WTC11 (cell line): ENCODE measurements at regions not wholly inside any gene's neighbourhood (a gene's known extent, or its start where the extent isn't known, plus 50 kb on each side); places are given as distances from the start of the nearest gene placed in this dataset.

Experiments
- ATAC-seq: fragments of 200-7000 bp; cut with Tn5 transposase; 2 replicates; pipeline ENCODE4 v1.10.0; 2021; ENCODE audit warnings: mild to moderate bottlenecking, moderate library complexity
- CTCF ChIA-PET: fragments of 300-600 bp; sonication (Branson Sonifier 250); formaldehyde crosslinking; loops from one replicate; lab custom pipeline; 2021; ENCODE audit warnings: antibody characterized with exemption; lab: Charles Lee
- POLR2A ChIA-PET: fragments of 350-600 bp; sonication (Branson Sonifier 250); formaldehyde crosslinking; loops from one replicate; lab custom pipeline; 2021; ENCODE audit warnings: antibody characterized with exemption; lab: Charles Lee
- DNase-seq: peaks from one replicate; pipeline ENCODE4 v3.0.0; 2021; ENCODE audit warnings: low spot score
- H3K27ac Mint-ChIP-seq: 2 replicates; pipeline ENCODE4 v1.8.0; 2021; ENCODE audit warnings: mixed read lengths
- H3K27me3 Mint-ChIP-seq: 2 replicates; pipeline ENCODE4 v1.8.0; 2021; ENCODE audit warnings: low read depth, mild to moderate bottlenecking, moderate library complexity, mixed read lengths
- H3K36me3 Mint-ChIP-seq: 2 replicates; pipeline ENCODE4 v1.8.0; 2021; ENCODE audit warnings: mixed read lengths
- H3K4me1 Mint-ChIP-seq: 2 replicates; pipeline ENCODE4 v1.8.0; 2022; ENCODE audit warnings: mixed read lengths
- H3K4me3 Mint-ChIP-seq: 2 replicates; pipeline ENCODE4 v1.8.0; 2021; ENCODE audit warnings: mild to moderate bottlenecking, moderate library complexity, mixed read lengths
- H3K9me3 Mint-ChIP-seq: 2 replicates; pipeline ENCODE4 v1.8.0; 2021; ENCODE audit warnings: mixed read lengths
- ESRRA ChIP-seq: sonication (generic); formaldehyde crosslinking; IDR thresholded peaks from 2 replicates; pipeline ENCODE4 v1.8.1; 2022; ENCODE audit warnings: mild to moderate bottlenecking, missing genetic modification reagents, borderline replicate concordance
- FOXK1 ChIP-seq: sonication (generic); formaldehyde crosslinking; IDR thresholded peaks from 2 replicates; pipeline ENCODE4 v1.8.0; 2022; ENCODE audit warnings: mild to moderate bottlenecking, moderate library complexity, missing genetic modification reagents
- JAZF1 ChIP-seq: fragments of 250-450 bp; sonication (Bioruptor Pico); IDR thresholded peaks from 2 replicates; pipeline ENCODE4 v1.9.0; 2021; ENCODE audit warnings: moderate library complexity, mild to moderate bottlenecking, inconsistent platforms
- JUN ChIP-seq: sonication (generic); formaldehyde crosslinking; IDR thresholded peaks from 2 replicates; pipeline ENCODE4 v1.8.0; 2023; ENCODE audit warnings: mild to moderate bottlenecking, missing genetic modification reagents
- MXD4 ChIP-seq: fragments of 250-450 bp; sonication (Bioruptor Pico); IDR thresholded peaks from 2 replicates; pipeline ENCODE4 v1.8.0; 2021; ENCODE audit warnings: mild to moderate bottlenecking, moderate library complexity, borderline replicate concordance
- NR1H2 ChIP-seq: sonication (generic); formaldehyde crosslinking; IDR thresholded peaks from 2 replicates; pipeline ENCODE4 v1.9.0; 2021; ENCODE audit warnings: mild to moderate bottlenecking, moderate library complexity, missing genetic modification reagents
- TP53 ChIP-seq: sonication (generic); formaldehyde crosslinking; IDR thresholded peaks from 2 replicates; pipeline ENCODE4 v1.8.1; 2023; ENCODE audit warnings: mild to moderate bottlenecking, missing genetic modification reagents
- ZBTB21 ChIP-seq: sonication (generic); formaldehyde crosslinking; IDR thresholded peaks from 2 replicates; pipeline ENCODE4 v1.8.1; 2023; ENCODE audit warnings: mild to moderate bottlenecking, missing genetic modification reagents, borderline replicate concordance
- ZNF121 ChIP-seq: sonication (generic); formaldehyde crosslinking; IDR thresholded peaks from 2 replicates; pipeline ENCODE4 v1.8.0; 2023; ENCODE audit warnings: missing genetic modification reagents
- ZNF219 ChIP-seq: sonication (generic); formaldehyde crosslinking; IDR thresholded peaks from 2 replicates; pipeline ENCODE4 v1.8.0; 2023; ENCODE audit warnings: missing genetic modification reagents, mild to moderate bottlenecking, borderline replicate concordance
- TF ChIP-seq, protein P1 (sequence below): sonication (generic); formaldehyde crosslinking; IDR thresholded peaks from 2 replicates; pipeline ENCODE4 v1.8.0; 2022; ENCODE audit warnings: mild to moderate bottlenecking, missing genetic modification reagents
- TF ChIP-seq, protein P2 (sequence below): fragments of 250-450 bp; sonication (Bioruptor Pico); IDR thresholded peaks from 2 replicates; pipeline ENCODE4 v1.9.0; 2021; ENCODE audit warnings: mild to moderate bottlenecking, borderline replicate concordance
- TF ChIP-seq, protein P3 (sequence below): fragments of 250-450 bp; sonication (Bioruptor Pico); IDR thresholded peaks from 2 replicates; pipeline ENCODE4 v1.9.0; 2021; ENCODE audit warnings: mild to moderate bottlenecking
- TF ChIP-seq, protein P4 (sequence below): sonication (generic); formaldehyde crosslinking; IDR thresholded peaks from 2 replicates; pipeline ENCODE4 v1.8.1; 2022; ENCODE audit warnings: mild to moderate bottlenecking, moderate library complexity, missing genetic modification reagents
- TF ChIP-seq, protein P5 (sequence below): sonication (generic); formaldehyde crosslinking; IDR thresholded peaks from 2 replicates; pipeline ENCODE4 v1.8.1; 2023; ENCODE audit warnings: mild to moderate bottlenecking, missing genetic modification reagents, moderate library complexity
- TF ChIP-seq, protein P6 (sequence below): sonication (generic); formaldehyde crosslinking; conservative IDR thresholded peaks from 2 replicates; pipeline ENCODE4 v1.8.1; 2023; ENCODE audit warnings: mild to moderate bottlenecking, low read depth, missing genetic modification reagents, moderate library complexity

DNA sequence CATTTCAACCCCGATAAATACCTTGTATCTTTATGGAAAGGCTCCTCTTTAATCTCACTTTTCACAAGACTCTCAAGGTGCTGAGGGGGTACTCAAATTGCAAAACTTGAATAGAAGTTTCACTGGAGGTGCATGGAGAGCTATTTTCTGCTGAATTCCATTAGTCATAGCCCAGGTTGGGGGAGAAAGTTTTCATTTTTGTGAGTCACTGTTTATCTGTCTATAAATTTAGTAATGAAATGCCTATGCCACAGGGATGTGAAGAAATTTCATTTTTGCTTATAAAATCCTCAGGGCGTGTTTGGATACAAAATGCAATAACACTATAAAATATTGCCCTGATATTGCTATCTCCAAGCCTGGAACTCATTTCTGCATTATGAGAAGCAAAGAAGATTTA is 346.3 kb downstream of the LRATD1 start (continued):
- TF ChIP-seq, protein P1, sequence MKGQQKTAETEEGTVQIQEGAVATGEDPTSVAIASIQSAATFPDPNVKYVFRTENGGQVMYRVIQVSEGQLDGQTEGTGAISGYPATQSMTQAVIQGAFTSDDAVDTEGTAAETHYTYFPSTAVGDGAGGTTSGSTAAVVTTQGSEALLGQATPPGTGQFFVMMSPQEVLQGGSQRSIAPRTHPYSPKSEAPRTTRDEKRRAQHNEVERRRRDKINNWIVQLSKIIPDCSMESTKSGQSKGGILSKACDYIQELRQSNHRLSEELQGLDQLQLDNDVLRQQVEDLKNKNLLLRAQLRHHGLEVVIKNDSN (CRISPR knock-in tag): no peak
- no peak for TF ChIP-seq ZNF121 (CRISPR knock-in tag)
- TF ChIP-seq, protein P2, sequence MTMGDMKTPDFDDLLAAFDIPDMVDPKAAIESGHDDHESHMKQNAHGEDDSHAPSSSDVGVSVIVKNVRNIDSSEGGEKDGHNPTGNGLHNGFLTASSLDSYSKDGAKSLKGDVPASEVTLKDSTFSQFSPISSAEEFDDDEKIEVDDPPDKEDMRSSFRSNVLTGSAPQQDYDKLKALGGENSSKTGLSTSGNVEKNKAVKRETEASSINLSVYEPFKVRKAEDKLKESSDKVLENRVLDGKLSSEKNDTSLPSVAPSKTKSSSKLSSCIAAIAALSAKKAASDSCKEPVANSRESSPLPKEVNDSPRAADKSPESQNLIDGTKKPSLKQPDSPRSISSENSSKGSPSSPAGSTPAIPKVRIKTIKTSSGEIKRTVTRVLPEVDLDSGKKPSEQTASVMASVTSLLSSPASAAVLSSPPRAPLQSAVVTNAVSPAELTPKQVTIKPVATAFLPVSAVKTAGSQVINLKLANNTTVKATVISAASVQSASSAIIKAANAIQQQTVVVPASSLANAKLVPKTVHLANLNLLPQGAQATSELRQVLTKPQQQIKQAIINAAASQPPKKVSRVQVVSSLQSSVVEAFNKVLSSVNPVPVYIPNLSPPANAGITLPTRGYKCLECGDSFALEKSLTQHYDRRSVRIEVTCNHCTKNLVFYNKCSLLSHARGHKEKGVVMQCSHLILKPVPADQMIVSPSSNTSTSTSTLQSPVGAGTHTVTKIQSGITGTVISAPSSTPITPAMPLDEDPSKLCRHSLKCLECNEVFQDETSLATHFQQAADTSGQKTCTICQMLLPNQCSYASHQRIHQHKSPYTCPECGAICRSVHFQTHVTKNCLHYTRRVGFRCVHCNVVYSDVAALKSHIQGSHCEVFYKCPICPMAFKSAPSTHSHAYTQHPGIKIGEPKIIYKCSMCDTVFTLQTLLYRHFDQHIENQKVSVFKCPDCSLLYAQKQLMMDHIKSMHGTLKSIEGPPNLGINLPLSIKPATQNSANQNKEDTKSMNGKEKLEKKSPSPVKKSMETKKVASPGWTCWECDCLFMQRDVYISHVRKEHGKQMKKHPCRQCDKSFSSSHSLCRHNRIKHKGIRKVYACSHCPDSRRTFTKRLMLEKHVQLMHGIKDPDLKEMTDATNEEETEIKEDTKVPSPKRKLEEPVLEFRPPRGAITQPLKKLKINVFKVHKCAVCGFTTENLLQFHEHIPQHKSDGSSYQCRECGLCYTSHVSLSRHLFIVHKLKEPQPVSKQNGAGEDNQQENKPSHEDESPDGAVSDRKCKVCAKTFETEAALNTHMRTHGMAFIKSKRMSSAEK (CRISPR knock-in tag): no peak

DNA sequence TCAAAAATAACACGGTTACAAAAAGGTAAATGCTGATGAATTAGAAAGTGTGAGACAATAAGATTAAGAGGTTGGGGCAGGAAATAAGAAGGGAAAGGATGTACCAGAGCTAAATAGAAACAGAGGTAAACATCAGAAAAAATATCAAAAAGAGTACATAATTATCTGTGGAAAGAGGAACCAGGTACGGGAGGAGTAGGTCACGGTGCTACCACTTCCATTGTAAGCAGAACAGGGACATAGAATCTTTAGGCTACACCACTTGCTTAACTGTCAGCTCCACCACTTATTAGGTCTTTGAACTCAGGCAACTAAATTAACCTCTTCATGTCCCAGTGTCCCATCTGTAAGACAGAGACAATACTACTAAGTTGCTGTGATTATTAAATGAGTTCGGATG is 350.3 kb downstream of the LRATD1 start:
- TF ChIP-seq, protein P3, sequence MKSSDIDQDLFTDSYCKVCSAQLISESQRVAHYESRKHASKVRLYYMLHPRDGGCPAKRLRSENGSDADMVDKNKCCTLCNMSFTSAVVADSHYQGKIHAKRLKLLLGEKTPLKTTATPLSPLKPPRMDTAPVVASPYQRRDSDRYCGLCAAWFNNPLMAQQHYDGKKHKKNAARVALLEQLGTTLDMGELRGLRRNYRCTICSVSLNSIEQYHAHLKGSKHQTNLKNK (CRISPR knock-in tag): no peak
- TF ChIP-seq JAZF1 (CRISPR knock-in tag): no peak
- no peak for TF ChIP-seq ZBTB21 (CRISPR knock-in tag)
- TF ChIP-seq JUN: no peak
- TF ChIP-seq ZNF219 (CRISPR knock-in tag): no peak
- no peak for TF ChIP-seq MXD4 (CRISPR knock-in tag)
- TF ChIP-seq, protein P4, sequence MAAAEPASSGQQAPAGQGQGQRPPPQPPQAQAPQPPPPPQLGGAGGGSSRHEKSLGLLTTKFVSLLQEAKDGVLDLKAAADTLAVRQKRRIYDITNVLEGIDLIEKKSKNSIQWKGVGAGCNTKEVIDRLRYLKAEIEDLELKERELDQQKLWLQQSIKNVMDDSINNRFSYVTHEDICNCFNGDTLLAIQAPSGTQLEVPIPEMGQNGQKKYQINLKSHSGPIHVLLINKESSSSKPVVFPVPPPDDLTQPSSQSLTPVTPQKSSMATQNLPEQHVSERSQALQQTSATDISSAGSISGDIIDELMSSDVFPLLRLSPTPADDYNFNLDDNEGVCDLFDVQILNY (CRISPR knock-in tag): no peak
- TF ChIP-seq, protein P5, sequence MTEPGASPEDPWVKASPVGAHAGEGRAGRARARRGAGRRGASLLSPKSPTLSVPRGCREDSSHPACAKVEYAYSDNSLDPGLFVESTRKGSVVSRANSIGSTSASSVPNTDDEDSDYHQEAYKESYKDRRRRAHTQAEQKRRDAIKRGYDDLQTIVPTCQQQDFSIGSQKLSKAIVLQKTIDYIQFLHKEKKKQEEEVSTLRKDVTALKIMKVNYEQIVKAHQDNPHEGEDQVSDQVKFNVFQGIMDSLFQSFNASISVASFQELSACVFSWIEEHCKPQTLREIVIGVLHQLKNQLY (CRISPR knock-in tag): no peak
- no peak for TF ChIP-seq NR1H2 (CRISPR knock-in tag)
- TF ChIP-seq FOXK1 (CRISPR knock-in tag): no peak
- no peak for TF ChIP-seq ESRRA
- no peaks in the 10 kb centered on the region for H3K9me3 Mint-ChIP-seq
- no peak overlapping the region for H3K27ac Mint-ChIP-seq
- no peak for DNase-seq
- peaks cover 9% of the 10 kb centered on the region for H3K4me1 Mint-ChIP-seq
- H3K27me3 Mint-ChIP-seq: no peaks in the 10 kb centered on the region
- no peak overlapping the region for H3K4me3 Mint-ChIP-seq
- H3K36me3 Mint-ChIP-seq: no peaks in the 10 kb centered on the region
- ATAC-seq: no peak
- ChIA-PET CTCF (no interaction called here), POLR2A (no interaction called here)

DNA sequence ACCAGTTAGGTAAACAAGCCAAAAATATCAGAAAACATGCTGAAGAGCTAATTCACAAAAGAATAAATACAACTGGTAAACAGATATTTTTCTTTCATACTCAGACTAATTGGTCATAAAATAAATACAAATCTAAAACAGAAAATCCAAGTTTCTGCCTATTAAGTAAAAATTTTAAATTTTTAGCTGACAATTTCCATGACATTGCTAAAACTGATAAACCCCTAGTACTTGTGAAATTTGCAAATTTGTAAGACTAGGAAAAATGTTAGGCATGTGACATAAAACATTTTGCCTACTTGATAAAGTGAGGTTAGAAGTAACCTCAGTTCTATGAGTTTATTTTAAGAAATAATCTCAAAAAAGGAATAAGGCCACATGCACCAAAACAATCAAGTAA is 356.1 kb downstream of the LRATD1 start:
- no peak overlapping the region for H3K27ac Mint-ChIP-seq
- H3K27me3 Mint-ChIP-seq: no peaks in the 10 kb centered on the region
- DNase-seq: no peak
- no peak overlapping the region for H3K4me3 Mint-ChIP-seq
- H3K9me3 Mint-ChIP-seq: peaks cover 4% of the 10 kb centered on the region
- TF ChIP-seq, protein P6, sequence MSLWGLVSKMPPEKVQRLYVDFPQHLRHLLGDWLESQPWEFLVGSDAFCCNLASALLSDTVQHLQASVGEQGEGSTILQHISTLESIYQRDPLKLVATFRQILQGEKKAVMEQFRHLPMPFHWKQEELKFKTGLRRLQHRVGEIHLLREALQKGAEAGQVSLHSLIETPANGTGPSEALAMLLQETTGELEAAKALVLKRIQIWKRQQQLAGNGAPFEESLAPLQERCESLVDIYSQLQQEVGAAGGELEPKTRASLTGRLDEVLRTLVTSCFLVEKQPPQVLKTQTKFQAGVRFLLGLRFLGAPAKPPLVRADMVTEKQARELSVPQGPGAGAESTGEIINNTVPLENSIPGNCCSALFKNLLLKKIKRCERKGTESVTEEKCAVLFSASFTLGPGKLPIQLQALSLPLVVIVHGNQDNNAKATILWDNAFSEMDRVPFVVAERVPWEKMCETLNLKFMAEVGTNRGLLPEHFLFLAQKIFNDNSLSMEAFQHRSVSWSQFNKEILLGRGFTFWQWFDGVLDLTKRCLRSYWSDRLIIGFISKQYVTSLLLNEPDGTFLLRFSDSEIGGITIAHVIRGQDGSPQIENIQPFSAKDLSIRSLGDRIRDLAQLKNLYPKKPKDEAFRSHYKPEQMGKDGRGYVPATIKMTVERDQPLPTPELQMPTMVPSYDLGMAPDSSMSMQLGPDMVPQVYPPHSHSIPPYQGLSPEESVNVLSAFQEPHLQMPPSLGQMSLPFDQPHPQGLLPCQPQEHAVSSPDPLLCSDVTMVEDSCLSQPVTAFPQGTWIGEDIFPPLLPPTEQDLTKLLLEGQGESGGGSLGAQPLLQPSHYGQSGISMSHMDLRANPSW (CRISPR knock-in tag): no peak
- TF ChIP-seq, protein P1 (CRISPR knock-in tag): no peak
- TF ChIP-seq MXD4 (CRISPR knock-in tag) (no peak), TP53 (CRISPR knock-in tag) (no peak)
- TF ChIP-seq, all 79 proteins: peak for 0
- Mint-ChIP-seq H3K4me1 (peaks cover 6% of the 10 kb centered on the region), H3K36me3 (no peaks in the 10 kb centered on the region)
- ATAC-seq: no peak
- ChIA-PET CTCF (interaction anchor here (1.3 kb wide), 1 partner anchor 85 kb away, joined by 3 read pairs; no protein-coding TSS in a partner anchor), POLR2A (no interaction called here)
